ENCODE measurements at regions not wholly inside any gene's neighbourhood (a gene's known extent, or its start where the extent isn't known, plus 50 kb on each side); places are given as distances from the start of the nearest gene placed in this dataset.

DNA sequence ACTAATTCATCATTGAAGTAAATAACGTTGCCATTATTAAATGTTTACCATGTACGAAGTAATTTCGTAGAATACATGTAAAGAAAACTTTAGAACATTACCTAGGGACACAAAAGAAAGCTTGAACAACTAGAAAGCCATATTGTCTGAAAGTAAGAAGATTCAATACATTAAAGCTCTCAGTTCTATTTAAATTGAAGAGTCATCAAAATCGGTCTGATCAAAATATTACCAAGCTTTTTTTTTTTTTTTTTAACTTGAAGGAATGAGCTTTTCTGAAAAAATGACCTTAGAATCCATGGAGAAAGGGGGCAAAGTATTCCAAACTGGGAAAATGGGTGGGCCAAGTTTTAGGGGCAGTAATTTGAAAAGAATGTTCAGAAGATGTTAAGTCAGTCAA, 300.8 kb downstream of the GPD2 start:
- H3K36me3 Mint-ChIP-seq (ENCODE audit: insufficient read depth, unreplicated experiment): no peaks in the 10 kb centered on the region
- Histone ChIP-seq H3K36me3 (ENCODE audit: control insufficient read depth, insufficient read depth, low read length) (no peaks in the 10 kb centered on the region), H3K4me1 (peaks cover 9% of the 10 kb centered on the region; the same call in 1 of the 2 replicates), H3K27me3 (replicated peaks; ENCODE audit: control insufficient read depth, insufficient read depth, low read length) (no peaks in the 10 kb centered on the region), H3K9me3 (no peaks in the 10 kb centered on the region), H3K4me3 (ENCODE audit: low read depth, low read length) (no peak overlapping the region)
- intact Hi-C loops (cut with micrococcal nuclease; ENCODE audit: unreplicated experiment): no loop called here
- H3K27ac Mint-ChIP-seq (ENCODE audit: unreplicated experiment): no peak overlapping the region
- no peak for DNase-seq
- CTCF ChIA-PET: no interaction called here
- POLR2A ChIA-PET: no interaction called here
- no peak overlapping the region for H3K4me3 Mint-ChIP-seq (ENCODE audit: unreplicated experiment)
- TF ChIP-seq, protein P1, sequence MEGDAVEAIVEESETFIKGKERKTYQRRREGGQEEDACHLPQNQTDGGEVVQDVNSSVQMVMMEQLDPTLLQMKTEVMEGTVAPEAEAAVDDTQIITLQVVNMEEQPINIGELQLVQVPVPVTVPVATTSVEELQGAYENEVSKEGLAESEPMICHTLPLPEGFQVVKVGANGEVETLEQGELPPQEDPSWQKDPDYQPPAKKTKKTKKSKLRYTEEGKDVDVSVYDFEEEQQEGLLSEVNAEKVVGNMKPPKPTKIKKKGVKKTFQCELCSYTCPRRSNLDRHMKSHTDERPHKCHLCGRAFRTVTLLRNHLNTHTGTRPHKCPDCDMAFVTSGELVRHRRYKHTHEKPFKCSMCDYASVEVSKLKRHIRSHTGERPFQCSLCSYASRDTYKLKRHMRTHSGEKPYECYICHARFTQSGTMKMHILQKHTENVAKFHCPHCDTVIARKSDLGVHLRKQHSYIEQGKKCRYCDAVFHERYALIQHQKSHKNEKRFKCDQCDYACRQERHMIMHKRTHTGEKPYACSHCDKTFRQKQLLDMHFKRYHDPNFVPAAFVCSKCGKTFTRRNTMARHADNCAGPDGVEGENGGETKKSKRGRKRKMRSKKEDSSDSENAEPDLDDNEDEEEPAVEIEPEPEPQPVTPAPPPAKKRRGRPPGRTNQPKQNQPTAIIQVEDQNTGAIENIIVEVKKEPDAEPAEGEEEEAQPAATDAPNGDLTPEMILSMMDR (IDR thresholded peaks at IDR 0.05; ENCODE audit: insufficient read depth in 1 of 2, low read depth in 1 of 2, low read length in 1 of 2, severe bottlenecking in 1 of 2, unreplicated experiment in 1 of 2): no peak
- no TSS peak for BruUV-seq (replicated peaks)
- H3K9me3 Mint-ChIP-seq (ENCODE audit: unreplicated experiment): no peaks in the 10 kb centered on the region
- no peaks in the 10 kb centered on the region for H3K27me3 Mint-ChIP-seq (ENCODE audit: insufficient read depth, unreplicated experiment)
- no peaks in the 10 kb centered on the region for H3K4me1 Mint-ChIP-seq (ENCODE audit: low read depth, unreplicated experiment)

DNA sequence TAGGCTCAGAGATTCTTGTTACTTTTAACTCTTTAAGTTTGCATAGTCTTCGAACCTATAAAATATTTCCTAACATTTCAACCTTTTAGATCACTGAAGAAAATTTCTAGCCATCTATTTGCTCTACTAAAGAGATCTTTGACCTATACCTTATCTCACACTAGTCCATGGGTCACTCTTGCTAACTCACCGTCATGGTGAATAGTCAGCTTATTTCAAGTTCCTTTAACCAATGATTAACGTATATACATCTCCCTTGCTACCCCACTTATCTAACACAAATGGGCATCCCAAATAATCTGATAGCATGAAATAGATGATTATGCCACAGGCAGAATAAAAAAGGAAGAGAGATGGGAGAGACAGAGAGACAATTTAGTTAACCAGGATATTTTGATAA, 303.1 kb downstream of the GPD2 start:
- Histone ChIP-seq H3K4me1 (peaks cover 9% of the 10 kb centered on the region; the same call in 1 of the 2 replicates), H3K4me3 (ENCODE audit: low read depth, low read length) (no peak overlapping the region), H3K9me3 (no peaks in the 10 kb centered on the region), H3K36me3 (ENCODE audit: control insufficient read depth, insufficient read depth, low read length) (no peaks in the 10 kb centered on the region), H3K27me3 (replicated peaks; ENCODE audit: control insufficient read depth, insufficient read depth, low read length) (no peaks in the 10 kb centered on the region)
- CTCF ChIA-PET: no interaction called here
- no peak overlapping the region for H3K27ac Mint-ChIP-seq (ENCODE audit: unreplicated experiment)
- no peak for DNase-seq
- intact Hi-C loops (cut with micrococcal nuclease; ENCODE audit: unreplicated experiment): no loop called here
- POLR2A ChIA-PET: no interaction called here
- no peaks in the 10 kb centered on the region for H3K9me3 Mint-ChIP-seq (ENCODE audit: unreplicated experiment)
- BruUV-seq (replicated peaks): no TSS peak
- H3K27me3 Mint-ChIP-seq (ENCODE audit: insufficient read depth, unreplicated experiment): no peaks in the 10 kb centered on the region
- H3K4me3 Mint-ChIP-seq (ENCODE audit: unreplicated experiment): no peak overlapping the region
- no peaks in the 10 kb centered on the region for H3K36me3 Mint-ChIP-seq (ENCODE audit: insufficient read depth, unreplicated experiment)
- H3K4me1 Mint-ChIP-seq (ENCODE audit: low read depth, unreplicated experiment): no peaks in the 10 kb centered on the region
- TF ChIP-seq, protein P1 (IDR thresholded peaks at IDR 0.05; ENCODE audit: insufficient read depth in 1 of 2, low read depth in 1 of 2, low read length in 1 of 2, severe bottlenecking in 1 of 2, unreplicated experiment in 1 of 2): no peak

DNA sequence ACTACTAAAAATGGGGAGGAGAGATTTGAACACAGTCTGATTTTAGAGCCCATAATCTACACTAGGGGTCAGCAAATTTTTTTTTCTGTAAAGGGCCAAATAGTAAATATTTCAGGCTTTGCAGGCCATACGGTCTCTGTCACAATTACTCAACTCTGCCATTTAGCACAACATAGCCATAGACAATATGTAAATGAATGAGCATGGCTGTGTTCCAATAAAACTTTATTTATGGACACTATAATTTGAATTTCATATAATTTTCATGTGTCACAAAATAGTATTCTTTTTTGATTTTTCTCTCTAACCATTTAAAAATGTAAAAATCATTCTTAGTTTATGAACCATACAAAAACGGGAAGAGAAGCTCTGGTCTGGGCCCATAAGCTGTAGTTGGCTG, 309.4 kb downstream of the GPD2 start:
- no TSS peak for BruUV-seq (replicated peaks)
- intact Hi-C loops (cut with micrococcal nuclease; ENCODE audit: unreplicated experiment): loop anchor here (1.0 kb wide), 1 partner anchor 147 kb away; no protein-coding TSS in a partner anchor
- Histone ChIP-seq H3K4me3 (ENCODE audit: low read depth, low read length) (no peak overlapping the region), H3K27me3 (replicated peaks; ENCODE audit: control insufficient read depth, insufficient read depth, low read length) (no peaks in the 10 kb centered on the region), H3K4me1 (no peaks in the 10 kb centered on the region), H3K36me3 (ENCODE audit: control insufficient read depth, insufficient read depth, low read length) (no peaks in the 10 kb centered on the region), H3K9me3 (no peaks in the 10 kb centered on the region)
- no peaks in the 10 kb centered on the region for H3K27me3 Mint-ChIP-seq (ENCODE audit: insufficient read depth, unreplicated experiment)
- ChIA-PET CTCF (no interaction called here), POLR2A (no interaction called here)
- DNase-seq: no peak
- H3K9me3 Mint-ChIP-seq (ENCODE audit: unreplicated experiment): no peaks in the 10 kb centered on the region
- no peaks in the 10 kb centered on the region for H3K36me3 Mint-ChIP-seq (ENCODE audit: insufficient read depth, unreplicated experiment)
- H3K4me1 Mint-ChIP-seq (ENCODE audit: low read depth, unreplicated experiment): peaks cover 6% of the 10 kb centered on the region
- TF ChIP-seq, protein P1 (IDR thresholded peaks at IDR 0.05; ENCODE audit: insufficient read depth in 1 of 2, low read depth in 1 of 2, low read length in 1 of 2, severe bottlenecking in 1 of 2, unreplicated experiment in 1 of 2): no peak
- H3K4me3 Mint-ChIP-seq (ENCODE audit: unreplicated experiment): no peak overlapping the region
- H3K27ac Mint-ChIP-seq (ENCODE audit: unreplicated experiment): no peak overlapping the region

Measured in Caco-2 (cell line).